ENCODE measurements at regions not wholly inside any gene's neighbourhood (a gene's known extent, or its start where the extent isn't known, plus 50 kb on each side); places are given as distances from the start of the nearest gene placed in this dataset.

- DNase-seq: no peak
These were observed 97.8 kb upstream of the PALM2AKAP2 start for GRCh38 chr9:109682227-109682626.

- no peak for DNase-seq
These were observed 96.5 kb upstream of the PALM2AKAP2 start for GRCh38 chr9:109683521-109683920.

- DNase-seq: no peak
These were observed 90.3 kb upstream of the PALM2AKAP2 start for GRCh38 chr9:109689701-109690100.

- DNase-seq: no peak
These were observed 81.0 kb upstream of the PALM2AKAP2 start for GRCh38 chr9:109699019-109699418.

- no peak for DNase-seq
These were observed 75.5 kb upstream of the PALM2AKAP2 start for GRCh38 chr9:109704546-109704945.

- no peak for DNase-seq
These were observed 74.5 kb upstream of the PALM2AKAP2 start for GRCh38 chr9:109705515-109705914.

- DNase-seq: no peak
These were observed 72.6 kb upstream of the PALM2AKAP2 start for GRCh38 chr9:109707355-109707754.

GRCh38 chr9:109708451-109708945 lies 71.5 kb upstream of the PALM2AKAP2 start:
- DNase-seq: no peak

GRCh38 chr9:109709866-109710265 lies 70.1 kb upstream of the PALM2AKAP2 start:
- no peak for DNase-seq

- DNase-seq: no peak
These were observed 69.2 kb upstream of the PALM2AKAP2 start for GRCh38 chr9:109710830-109711229.

GRCh38 chr9:109715344-109715743 lies 64.7 kb upstream of the PALM2AKAP2 start:
- DNase-seq: no peak

- DNase-seq: no peak
These were observed 63.4 kb upstream of the PALM2AKAP2 start for GRCh38 chr9:109716631-109717030.

GRCh38 chr9:109717342-109717741 lies 62.7 kb upstream of the PALM2AKAP2 start:
- no peak for DNase-seq

GRCh38 chr9:109718861-109719260 lies 61.1 kb upstream of the PALM2AKAP2 start:
- DNase-seq: no peak

- no peak for DNase-seq
These were observed 59.0 kb upstream of the PALM2AKAP2 start for GRCh38 chr9:109721001-109721400.

- DNase-seq: no peak
These were observed 58.0 kb upstream of the PALM2AKAP2 start for GRCh38 chr9:109722007-109722406.

- DNase-seq: no peak
These were observed 56.2 kb upstream of the PALM2AKAP2 start for GRCh38 chr9:109723781-109724180.

GRCh38 chr9:109725460-109725859 lies 54.5 kb upstream of the PALM2AKAP2 start:
- no peak for DNase-seq

- no peak for DNase-seq
These were observed 53.9 kb upstream of the PALM2AKAP2 start for GRCh38 chr9:109726119-109726518.

- no peak for DNase-seq
These were observed 51.2 kb upstream of the PALM2AKAP2 start for GRCh38 chr9:109728686-109729300.

- DNase-seq: no peak
These were observed 50.5 kb upstream of the PALM2AKAP2 start for GRCh38 chr9:109729513-109729912.

Measured in activated CD4-positive, alpha-beta T cell treated with anti-CD3 and anti-CD28 coated beads, Interleukin-2, Interleukin-6, amounts not matched to agents 100 ng/mL and 50 ng/mL, durations not matched to agents 16 hours and 8 hours (primary cell).